Epithelial cell of proximal tubule (primary cell): ENCODE measurements at regions not wholly inside any gene's neighbourhood (a gene's known extent, or its start where the extent isn't known, plus 50 kb on each side); places are given as distances from the start of the nearest gene placed in this dataset.

Experiments
- DNase-seq: peaks from one replicate; pipeline ENCODE4 v3.0.0-alpha.2; 2011; ENCODE audit warnings: low read depth
- H3K4me3 ChIP-seq: 2 replicates; pipeline ENCODE4 v1.5.1; 2011; ENCODE audit warnings: low read depth, mild to moderate bottlenecking, low read length
- CTCF ChIP-seq: conservative IDR thresholded peaks from 2 replicates; pipeline ENCODE4 v1.5.1; 2012; ENCODE audit warnings: low read depth, mild to moderate bottlenecking, low read length

DNA sequence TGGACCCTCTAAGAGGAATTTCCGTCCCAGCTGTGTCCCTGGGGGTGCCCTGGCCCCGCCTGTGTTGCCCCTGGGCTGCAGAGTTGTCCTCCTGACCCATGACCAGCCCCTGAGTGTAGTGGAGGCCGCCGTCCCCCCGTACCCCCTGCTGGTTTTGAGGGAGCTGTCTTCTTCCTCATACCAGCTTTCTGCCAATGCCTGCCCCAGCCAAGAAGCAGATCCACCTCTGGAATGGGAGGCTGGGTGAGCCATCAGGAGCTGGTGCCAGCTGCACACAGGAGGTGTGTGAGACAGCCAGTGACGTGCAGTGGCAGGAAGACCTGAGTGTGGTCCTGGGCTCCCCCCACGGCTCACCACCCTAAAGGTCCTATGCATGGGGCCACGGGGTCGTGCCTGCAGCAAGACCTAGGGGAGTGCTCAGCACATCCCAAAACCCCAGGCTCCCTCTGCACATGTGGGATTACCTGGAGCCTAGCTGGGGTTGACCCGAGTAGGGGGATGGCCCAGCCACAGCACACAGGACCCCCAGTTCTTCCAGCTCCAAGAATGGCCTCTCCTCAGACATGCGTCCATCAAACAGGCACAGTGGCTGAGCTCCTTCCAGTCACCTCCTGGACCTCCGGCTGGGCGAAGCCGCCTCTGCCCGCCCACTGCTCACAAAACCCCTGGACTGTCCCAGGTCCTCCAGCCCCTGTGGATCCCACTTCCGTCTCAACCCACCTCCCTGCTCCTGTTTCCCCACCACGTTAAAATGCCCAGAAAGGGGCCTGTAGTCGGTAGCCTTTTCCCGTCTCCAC, 647.6 kb downstream of the BRD1 start:
- H3K4me3 ChIP-seq = no peak overlapping the region
- no peak for TF ChIP-seq CTCF
- DNase-seq = no peak

- DNase-seq = no peak
- no peak overlapping the region for H3K4me3 ChIP-seq
- TF ChIP-seq CTCF = no peak
These were observed 648.5 kb downstream of the BRD1 start for GRCh38 chr22:49179175-49179574.

DNA sequence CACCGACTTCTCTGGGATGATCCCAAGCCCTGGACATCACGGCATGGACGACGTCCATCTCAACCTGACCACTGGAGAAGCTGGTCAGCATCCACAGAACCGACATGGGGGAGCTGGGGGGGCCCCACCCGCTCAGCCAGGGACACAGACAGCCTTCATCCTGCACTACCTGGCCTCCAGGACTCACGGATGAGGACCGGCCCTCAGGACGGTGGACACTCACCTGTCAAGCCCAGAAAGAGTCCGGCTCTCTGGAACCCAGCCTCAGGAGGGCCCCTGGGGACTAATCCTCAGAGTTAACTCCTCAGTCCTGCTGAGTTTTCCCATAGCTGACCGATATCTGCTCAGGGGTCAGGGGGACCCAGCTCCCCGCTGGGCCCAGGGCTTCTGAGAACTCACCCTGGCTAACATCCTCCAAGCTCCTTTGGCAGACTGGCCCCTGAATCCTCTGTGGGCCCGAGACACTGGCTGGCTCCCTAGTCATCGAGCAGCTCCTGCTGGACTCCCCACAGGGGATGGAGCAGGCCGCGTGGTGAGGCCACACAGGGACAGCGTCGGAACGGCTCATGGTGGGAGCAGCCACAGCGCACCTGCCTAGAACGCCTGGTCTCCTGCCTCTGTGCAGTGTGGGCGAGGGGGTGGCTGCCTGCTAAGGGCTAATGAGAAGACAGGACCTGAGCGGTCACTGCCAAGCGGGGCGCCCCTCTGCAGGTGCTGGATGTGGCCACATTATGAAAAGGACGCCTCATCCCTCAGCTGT, 649.2 kb downstream of the BRD1 start:
- no peak for TF ChIP-seq CTCF
- H3K4me3 ChIP-seq = no peak overlapping the region
- no peak for DNase-seq

- DNase-seq = no peak
- TF ChIP-seq CTCF = no peak
- H3K4me3 ChIP-seq = no peak overlapping the region
These were observed 650.0 kb downstream of the BRD1 start for GRCh38 chr22:49177666-49178065.

- H3K4me3 ChIP-seq = no peak overlapping the region
- TF ChIP-seq CTCF = no peak
- no peak for DNase-seq
These were observed 650.7 kb downstream of the BRD1 start for GRCh38 chr22:49176956-49177355.

DNA sequence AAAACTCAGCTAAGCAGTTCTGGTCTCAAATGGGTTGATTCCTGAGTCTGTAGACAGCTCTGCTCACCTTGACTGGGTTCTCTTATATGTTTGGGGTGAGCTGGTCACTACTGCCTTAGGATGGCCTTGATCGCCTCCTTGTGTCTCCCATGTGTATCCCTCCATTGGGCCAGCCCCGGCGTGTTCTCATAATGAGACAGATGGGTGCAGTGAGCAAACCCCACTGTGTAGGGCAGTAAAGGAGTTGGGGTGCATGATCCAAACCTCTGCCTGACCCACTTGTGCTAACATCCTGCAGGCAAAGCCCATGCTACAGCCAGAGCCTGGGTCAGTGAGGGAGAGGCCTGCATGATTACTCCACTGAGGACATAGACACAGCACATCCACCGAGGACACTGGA, 657.6 kb downstream of the BRD1 start:
- no peak for DNase-seq
- no peak overlapping the region for H3K4me3 ChIP-seq
- TF ChIP-seq CTCF = no peak
